ENCODE measurements at regions not wholly inside any gene's neighbourhood (a gene's known extent, or its start where the extent isn't known, plus 50 kb on each side); places are given as distances from the start of the nearest gene placed in this dataset.

- Histone ChIP-seq H3K4me3 (replicated peaks in 1 of 2; ENCODE audit: low read depth in 1 of 2, low read length in 2 of 2) (no peak overlapping the region), H3K9me2 (ENCODE audit: insufficient read depth) (no peaks in the 10 kb centered on the region), H3K9ac (ENCODE audit: low read length) (no peak overlapping the region), H3K79me2 (ENCODE audit: insufficient read depth, low read length) (no peaks in the 10 kb centered on the region), H3K9me3 (ENCODE audit: control insufficient read depth in 1 of 2, insufficient read depth in 1 of 2, low read depth in 1 of 2, low read length in 2 of 2) (no peaks in the 10 kb centered on the region; a peak in 1 of 4 replicates), H3K27me3 (ENCODE audit: insufficient read depth, low read length) (no peaks in the 10 kb centered on the region), H4K20me1 (ENCODE audit: insufficient read depth) (no peaks in the 10 kb centered on the region), H3K4me2 (ENCODE audit: low read length) (no peak overlapping the region), H3K36me3 (ENCODE audit: control insufficient read depth in 1 of 2, insufficient read depth in 2 of 2, low read length in 2 of 2) (no peaks in the 10 kb centered on the region), H2AFZ (ENCODE audit: low read depth, low read length, poor library complexity, severe bottlenecking) (no peak overlapping the region), H3K27ac (ENCODE audit: low read depth, low read length) (no peak overlapping the region), H3K4me1 (ENCODE audit: control insufficient read depth in 1 of 2, insufficient read depth in 2 of 2, low read length in 2 of 2) (no peaks in the 10 kb centered on the region)
- CTCF ChIA-PET: no interaction called here
- no TSS peak for BruUV-seq (replicated peaks)
- no peak for ATAC-seq
- no peak for TF ChIP-seq RAD21 (IDR thresholded peaks at IDR 0.05; ENCODE audit: low read depth)
- no peak for TF ChIP-seq SIN3A (IDR thresholded peaks at IDR 0.05; ENCODE audit: low read depth)
- no peak for TF ChIP-seq CEBPB (IDR thresholded peaks at IDR 0.05; ENCODE audit: low read depth)
- no peak for TF ChIP-seq TCF7L2 (IDR thresholded peaks at IDR 0.05; ENCODE audit: borderline replicate concordance, extremely low read depth, insufficient read depth, insufficient read length)
- no peak for TF ChIP-seq REST (IDR thresholded peaks at IDR 0.05; ENCODE audit: low read depth)
- no peak for TF ChIP-seq ZNF274 (IDR thresholded peaks at IDR 0.05; ENCODE audit: low read depth, low read length)
- TF ChIP-seq EZH2phosphoT487 (IDR thresholded peaks at IDR 0.05; ENCODE audit: borderline replicate concordance): no peak
- TF ChIP-seq FOSL1 (IDR thresholded peaks at IDR 0.05; ENCODE audit: low read depth): no peak
- no peak for TF ChIP-seq SRF (IDR thresholded peaks at IDR 0.05; ENCODE audit: low read depth)
- TF ChIP-seq EGR1 (IDR thresholded peaks at IDR 0.05; ENCODE audit: low read depth): no peak
- no peak for TF ChIP-seq ELF1 (IDR thresholded peaks at IDR 0.05; ENCODE audit: borderline replicate concordance, low read depth)
- TF ChIP-seq ZFX (IDR thresholded peaks at IDR 0.05): no peak
- TF ChIP-seq ZBTB33 (IDR thresholded peaks at IDR 0.05; ENCODE audit: extremely low read depth, insufficient replicate concordance, low read length): no peak
- TF ChIP-seq SP1 (IDR thresholded peaks at IDR 0.05; ENCODE audit: low read depth): no peak
- no peak for DNase-seq (ENCODE audit: low read depth, low spot score)
- RAD21 ChIA-PET (ENCODE audit: low non-redundant PET in 1 of 2, low total read pairs in 2 of 2, uncharacterized antibody in 2 of 2, unreplicated experiment in 2 of 2): no interaction called here
- POLR2A ChIA-PET: no interaction called here
- intact Hi-C loops (cut with micrococcal nuclease): no loop called here
Observed at GRCh38 chr5:130642461-130642860, 522.6 kb downstream of the HINT1 start.

All from HCT116 (cell line).